HepG2 (cell line): ENCODE measurements at regions not wholly inside any gene's neighbourhood (a gene's known extent, or its start where the extent isn't known, plus 50 kb on each side); places are given as distances from the start of the nearest gene placed in this dataset.

ENCODE experiments used
- ATAC-seq: fragments of 200-7000 bp; cut with Tn5 transposase; 3 replicates; pipeline ENCODE4 v1.9.1; 2020; ENCODE audit warnings: mild to moderate bottlenecking, moderate library complexity
- BruUV-seq: library from RNA; stranded (reverse); fragments of 400-500 nt; replicated peaks from 2 replicates; lab custom pipeline; 2021; lab: Mats Ljungman, UMichigan
- CTCF ChIA-PET: fragments of 300-600 bp; formaldehyde crosslinking; extraction: SDS; loops from one replicate; lab custom pipeline; 2021; ENCODE audit warnings: low total read pairs, inconsistent platforms, low intra/inter-chr PET ratio; lab: Yijun Ruan, JAX
- POLR2A ChIA-PET: fragments of 350-600 bp; sonication (Branson Sonifier 250); formaldehyde crosslinking; loops from one replicate; lab custom pipeline; 2020; ENCODE audit warnings: antibody characterized with exemption, inconsistent platforms; lab: Yijun Ruan, JAX
- DNase-seq: peaks from one replicate; pipeline ENCODE4 v3.0.0-alpha.2; 2015; ENCODE audit warnings: low spot score
- FAIRE-seq: peaks from 3 replicates; lab custom pipeline; 2011; peaks lifted over from hg19 to GRCh38; lab: Jason Lieb, UNC
- H2AFZ ChIP-seq: one replicate; pipeline ENCODE4 v1.6.1; 2011; ENCODE audit warnings: low read length, inconsistent platforms
- H3K27ac ChIP-seq: fragments of 300-600 bp; 3 replicates; pipeline ENCODE4 v1.8.0; 2011; ENCODE audit warnings: mixed run types, mild to moderate bottlenecking, mixed read lengths, low read length, inconsistent platforms; ENCODE audit not compliant: insufficient read depth; ENCODE audit errors: extremely low read length
- H3K27me3 ChIP-seq, 2 experiments: fragments of 200-600 bp in 1 of 2; 2 replicates in 1 of 2; 3 replicates in 1 of 2; pipeline versions ENCODE4 v1.6.0 to v1.8.0; 2011; ENCODE audit warnings: low read length in 2 of 2, mild to moderate bottlenecking in 2 of 2, moderate library complexity in 2 of 2, inconsistent platforms in 1 of 2; ENCODE audit not compliant: insufficient read depth in 2 of 2, control insufficient read depth in 1 of 2
- H3K36me3 ChIP-seq, 2 experiments: fragments of 200-600 bp in 1 of 2; replicated peaks in 1 of 2; 2 replicates in 1 of 2; 3 replicates in 1 of 2; pipeline versions ENCODE4 v1.5.1 to v1.8.0; 2011; ENCODE audit warnings: low read length in 2 of 2, inconsistent platforms in 1 of 2; ENCODE audit not compliant: insufficient read depth in 2 of 2, control insufficient read depth in 1 of 2
- H3K4me1 ChIP-seq: 2 replicates; pipeline ENCODE4 v1.5.1; 2012; ENCODE audit warnings: low read length, inconsistent platforms; ENCODE audit not compliant: insufficient read depth
- H3K4me2 ChIP-seq: 2 replicates; pipeline ENCODE4 v1.6.0; 2011; ENCODE audit warnings: low read depth, low read length, inconsistent platforms
- H3K4me3 ChIP-seq, 3 experiments: fragments of 200-600 bp in 1 of 3; sonication (generic), shearing (Covaris generic) in 1 of 3; replicated peaks in 1 of 3; 2 replicates each; pipeline ENCODE4 v1.5.1; 2011 to 2016; ENCODE audit warnings: low read length in 3 of 3, inconsistent platforms in 2 of 3, low read depth in 2 of 3, mild to moderate bottlenecking in 2 of 3, control low read depth in 1 of 3, mixed read lengths in 1 of 3; ENCODE audit not compliant: insufficient read depth in 1 of 3
- H3K79me2 ChIP-seq: one replicate; pipeline ENCODE4 v1.6.1; 2011; ENCODE audit warnings: low read length, inconsistent platforms; ENCODE audit not compliant: insufficient read depth
- H3K9ac ChIP-seq: 2 replicates; pipeline ENCODE4 v1.6.0; 2011; ENCODE audit warnings: mild to moderate bottlenecking, low read depth, low read length, inconsistent platforms; ENCODE audit not compliant: insufficient read depth
- H3K9me3 ChIP-seq: 2 replicates; pipeline ENCODE4 v1.5.1; 2012; ENCODE audit warnings: mild to moderate bottlenecking, low read length
- H4K20me1 ChIP-seq: 2 replicates; pipeline ENCODE4 v1.6.0; 2011; ENCODE audit warnings: inconsistent platforms, mild to moderate bottlenecking, low read length, moderate library complexity; ENCODE audit not compliant: insufficient read depth
- EP300 ChIP-seq, 3 experiments: sonication (generic) in 1 of 3; formaldehyde crosslinking in 1 of 3; IDR thresholded peaks; 2 replicates each; pipeline versions ENCODE4 v1.5.1 to v1.6.1; 2011 to 2020; ENCODE audit warnings: low read depth in 2 of 3, low read length in 2 of 3, borderline replicate concordance in 1 of 3, improper control_type of control experiment in 1 of 3, mild to moderate bottlenecking in 1 of 3, missing genetic modification reagents in 1 of 3, moderate library complexity in 1 of 3
- GATAD2A ChIP-seq: IDR thresholded peaks from 2 replicates; pipeline ENCODE4 v1.6.1; 2016
- IKZF1 ChIP-seq: fragments of 450-650 bp; IDR thresholded peaks from 2 replicates; pipeline ENCODE4 v1.7.1; 2016
- MNT ChIP-seq: fragments of 450-650 bp; IDR thresholded peaks from 2 replicates; pipeline ENCODE4 v1.6.1; 2016
- NFE2L1 ChIP-seq: sonication (generic); formaldehyde crosslinking; IDR thresholded peaks from 2 replicates; pipeline ENCODE4 v1.4.0; 2020; ENCODE audit warnings: missing genetic modification reagents, mild to moderate bottlenecking, borderline replicate concordance
- PAF1 ChIP-seq: IDR thresholded peaks from 2 replicates; pipeline ENCODE4 v1.6.1; 2016; ENCODE audit warnings: missing genetic modification reagents, missing compliant biosample characterization
- RNF219 ChIP-seq: sonication (generic); formaldehyde crosslinking; IDR thresholded peaks from 2 replicates; pipeline ENCODE4 v1.5.0; 2020; ENCODE audit warnings: mild to moderate bottlenecking, missing genetic modification reagents
- SIN3A ChIP-seq: IDR thresholded peaks from 2 replicates; pipeline ENCODE4 v1.6.1; 2011; ENCODE audit warnings: low read depth, mild to moderate bottlenecking, control low read depth, low read length, borderline replicate concordance
- SMAD9 ChIP-seq: sonication (generic); formaldehyde crosslinking; IDR thresholded peaks from 2 replicates; pipeline ENCODE4 v1.5.1; 2020; ENCODE audit warnings: mild to moderate bottlenecking, missing genetic modification reagents
- THAP8 ChIP-seq: sonication (generic); formaldehyde crosslinking; IDR thresholded peaks from 2 replicates; pipeline ENCODE4 v1.5.1; 2020; ENCODE audit warnings: missing genetic modification reagents, mild to moderate bottlenecking, borderline replicate concordance
- ZFP62 ChIP-seq: sonication (generic); formaldehyde crosslinking; IDR thresholded peaks from 2 replicates; pipeline ENCODE4 v1.4.0; 2020; ENCODE audit warnings: missing genetic modification reagents
- ZNF354B ChIP-seq: sonication (generic); formaldehyde crosslinking; IDR thresholded peaks from 2 replicates; pipeline ENCODE4 v1.8.0; 2022; ENCODE audit warnings: mild to moderate bottlenecking, missing genetic modification reagents
- ZSCAN12 ChIP-seq: sonication (generic); formaldehyde crosslinking; IDR thresholded peaks from 2 replicates; pipeline ENCODE4 v1.9.0; 2021; ENCODE audit warnings: mild to moderate bottlenecking, missing genetic modification reagents
- WGBS: methylation state at CpG from one replicate; pipeline ENCODE4 v1.1.6; 2017; ENCODE audit warnings: low lambda C conversion rate; 5-methylcytosine and 5-hydroxymethylcytosine counted together
- in situ Hi-C: cut with HindIII; loops from 2 replicates; pipeline ENCODE4 v1.10.0; 2017; ENCODE audit warnings: low pct_unique_long_range_greater_than_20kb; ENCODE audit not compliant: extremely low pct_ligation_motif_present
- intact Hi-C: fragments of 100-400 bp; cut with micrococcal nuclease; formaldehyde crosslinking; loops from one replicate; pipeline ENCODE4 v1.10.0; 2022; ENCODE audit not compliant: unreplicated experiment

- H3K4me3 ChIP-seq, result no peak overlapping the region
- DNase-seq (no peak), ATAC-seq (no peak), FAIRE-seq (no peak)
- intact Hi-C loops (no loop called here), in situ Hi-C loops (no loop called here)
- ChIA-PET POLR2A (no interaction called here), CTCF (no interaction called here)
- WGBS, result 0% methylated on average over 3 of the region's 3 CpGs
- no peak overlapping the region for H2AFZ ChIP-seq
- no peaks in the 10 kb centered on the region for H3K36me3 ChIP-seq
- H3K4me2 ChIP-seq, result no peak overlapping the region
- BruUV-seq, result no TSS peak
- H3K27ac ChIP-seq, result no peak overlapping the region
- H3K9me3 ChIP-seq, result no peaks in the 10 kb centered on the region
- H3K4me1 ChIP-seq, result 0 out of 2 replicates have a peak, but pooled peaks cover 4% of the 10 kb centered on the region
- H3K9ac ChIP-seq, result no peak overlapping the region
- no peaks in the 10 kb centered on the region for H4K20me1 ChIP-seq
- no peaks in the 10 kb centered on the region for H3K79me2 ChIP-seq
- no peaks in the 10 kb centered on the region; a peak in 1 of 5 replicates for H3K27me3 ChIP-seq
- no peak for TF ChIP-seq PAF1
- no peak for TF ChIP-seq MNT
- TF ChIP-seq SIN3A, result no peak
- TF ChIP-seq ZFP62 (CRISPR knock-in tag), result no peak
- no peak for TF ChIP-seq ZNF354B (CRISPR knock-in tag)
- no peak for TF ChIP-seq ZSCAN12
- no peak for TF ChIP-seq EP300 (IDR thresholded peaks at IDR 0.05; ENCODE audit: low read depth in 2 of 2, low read length in 2 of 2)
- TF ChIP-seq EP300 (CRISPR knock-in tag; IDR thresholded peaks at IDR 0.05; ENCODE audit: borderline replicate concordance), result no peak
- TF ChIP-seq GATAD2A, result no peak
- TF ChIP-seq NFE2L1 (CRISPR knock-in tag), result no peak
- TF ChIP-seq THAP8, result no peak
- TF ChIP-seq RNF219 (CRISPR knock-in tag), result no peak
- TF ChIP-seq IKZF1, result no peak
- TF ChIP-seq SMAD9 (CRISPR knock-in tag), result no peak
Observed at GRCh38 chr3:150243466-150243865, 164.6 kb upstream of the TSC22D2 start.
